ENCODE measurements at regions not wholly inside any gene's neighbourhood (a gene's known extent, or its start where the extent isn't known, plus 50 kb on each side); places are given as distances from the start of the nearest gene placed in this dataset.

GRCh38 chr7:68971634-68972340 lies 626.5 kb upstream of the AUTS2 start:
- Histone ChIP-seq H2AFZ (ENCODE audit: low read depth, low read length) (no peak overlapping the region), H4K20me1 (ENCODE audit: insufficient read depth, low read length) (no peaks in the 10 kb centered on the region), H3K9ac (ENCODE audit: low read depth, low read length) (no peak overlapping the region), H3K27me3 (ENCODE audit: insufficient read depth, low read length, poor library complexity) (no peaks in the 10 kb centered on the region), H3K36me3 (ENCODE audit: insufficient read depth, low read length) (no peaks in the 10 kb centered on the region), H3K4me3 (ENCODE audit: low read depth in 1 of 2, low read length in 2 of 2) (no peak overlapping the region), H3K27ac (ENCODE audit: low read length) (no peak overlapping the region), H3K79me2 (ENCODE audit: insufficient read depth, low read length) (no peaks in the 10 kb centered on the region), H3K4me2 (ENCODE audit: insufficient read depth, low read length) (no peak overlapping the region), H3K9me3 (ENCODE audit: insufficient read depth, low read length, severe bottlenecking) (no peaks in the 10 kb centered on the region), H3K4me1 (ENCODE audit: insufficient read depth, low read length) (no peaks in the 10 kb centered on the region)
- no peak for ATAC-seq (ENCODE audit: insufficient read depth, low read depth)
- DNase-seq: no peak
- TF ChIP-seq EZH2 (IDR thresholded peaks at IDR 0.05; ENCODE audit: borderline replicate concordance, low read depth, low read length, severe bottlenecking) (no peak), CTCF (IDR thresholded peaks at IDR 0.05; ENCODE audit: borderline replicate concordance, extremely low read depth, low read length, poor library complexity, severe bottlenecking) (no peak)

GRCh38 chr7:68977385-68978055 lies 620.8 kb upstream of the AUTS2 start:
- H3K36me3 ChIP-seq (ENCODE audit: insufficient read depth, low read length): no peaks in the 10 kb centered on the region
- H3K9me3 ChIP-seq (ENCODE audit: insufficient read depth, low read length, severe bottlenecking): no peaks in the 10 kb centered on the region
- no peak for TF ChIP-seq CTCF (IDR thresholded peaks at IDR 0.05; ENCODE audit: borderline replicate concordance, extremely low read depth, low read length, poor library complexity, severe bottlenecking)
- no peak for TF ChIP-seq EZH2 (IDR thresholded peaks at IDR 0.05; ENCODE audit: borderline replicate concordance, low read depth, low read length, severe bottlenecking)
- no peaks in the 10 kb centered on the region for H3K79me2 ChIP-seq (ENCODE audit: insufficient read depth, low read length)
- H3K9ac ChIP-seq (ENCODE audit: low read depth, low read length): no peak overlapping the region
- no peak overlapping the region for H3K4me2 ChIP-seq (ENCODE audit: insufficient read depth, low read length)
- no peak for ATAC-seq (ENCODE audit: insufficient read depth, low read depth)
- DNase-seq: no peak
- no peak overlapping the region for H3K4me3 ChIP-seq (ENCODE audit: low read depth in 1 of 2, low read length in 2 of 2)
- H4K20me1 ChIP-seq (ENCODE audit: insufficient read depth, low read length): no peaks in the 10 kb centered on the region
- no peak overlapping the region for H2AFZ ChIP-seq (ENCODE audit: low read depth, low read length)
- H3K4me1 ChIP-seq (ENCODE audit: insufficient read depth, low read length): no peaks in the 10 kb centered on the region
- no peaks in the 10 kb centered on the region for H3K27me3 ChIP-seq (ENCODE audit: insufficient read depth, low read length, poor library complexity)
- H3K27ac ChIP-seq (ENCODE audit: low read length): no peak overlapping the region

- Histone ChIP-seq H3K4me2 (ENCODE audit: insufficient read depth, low read length) (no peak overlapping the region), H2AFZ (ENCODE audit: low read depth, low read length) (no peak overlapping the region), H3K27ac (ENCODE audit: low read length) (no peak overlapping the region), H3K9ac (ENCODE audit: low read depth, low read length) (no peak overlapping the region), H3K4me3 (ENCODE audit: low read depth in 1 of 2, low read length in 2 of 2) (no peak overlapping the region), H4K20me1 (ENCODE audit: insufficient read depth, low read length) (no peaks in the 10 kb centered on the region), H3K79me2 (ENCODE audit: insufficient read depth, low read length) (no peaks in the 10 kb centered on the region), H3K27me3 (ENCODE audit: insufficient read depth, low read length, poor library complexity) (no peaks in the 10 kb centered on the region), H3K36me3 (ENCODE audit: insufficient read depth, low read length) (no peaks in the 10 kb centered on the region), H3K9me3 (ENCODE audit: insufficient read depth, low read length, severe bottlenecking) (no peaks in the 10 kb centered on the region), H3K4me1 (ENCODE audit: insufficient read depth, low read length) (no peaks in the 10 kb centered on the region)
- no peak for ATAC-seq (ENCODE audit: insufficient read depth, low read depth)
- TF ChIP-seq EZH2 (IDR thresholded peaks at IDR 0.05; ENCODE audit: borderline replicate concordance, low read depth, low read length, severe bottlenecking) (no peak), CTCF (IDR thresholded peaks at IDR 0.05; ENCODE audit: borderline replicate concordance, extremely low read depth, low read length, poor library complexity, severe bottlenecking) (no peak)
- DNase-seq: no peak
Measured at GRCh38 chr7:68978710-68979109, 619.6 kb upstream of the AUTS2 start.

Data from DND-41 (cell line).